Endothelial cell (in vitro differentiated cells): ENCODE measurements at regions not wholly inside any gene's neighbourhood (a gene's known extent, or its start where the extent isn't known, plus 50 kb on each side); places are given as distances from the start of the nearest gene placed in this dataset.

Experiments
- DNase-seq: peaks from one replicate; pipeline ENCODE4 v3.0.0; 2021; ENCODE audit warnings: low spot score
- H3K27ac Mint-ChIP-seq: one replicate; pipeline ENCODE4 v1.8.0; 2021; ENCODE audit warnings: mixed read lengths, inconsistent platforms; ENCODE audit not compliant: unreplicated experiment
- H3K27me3 Mint-ChIP-seq: one replicate; pipeline ENCODE4 v1.8.0; 2021; ENCODE audit warnings: mild to moderate bottlenecking, moderate library complexity, mixed read lengths, inconsistent platforms; ENCODE audit not compliant: unreplicated experiment
- H3K36me3 Mint-ChIP-seq: one replicate; pipeline ENCODE4 v1.8.0; 2021; ENCODE audit warnings: mild to moderate bottlenecking, low read depth, mixed read lengths, inconsistent platforms; ENCODE audit not compliant: unreplicated experiment
- H3K4me1 Mint-ChIP-seq: one replicate; pipeline ENCODE4 v1.8.0; 2021; ENCODE audit warnings: mild to moderate bottlenecking, mixed read lengths, inconsistent platforms; ENCODE audit not compliant: unreplicated experiment
- H3K4me3 Mint-ChIP-seq: one replicate; pipeline ENCODE4 v1.8.0; 2021; ENCODE audit warnings: mild to moderate bottlenecking, mixed read lengths, inconsistent platforms; ENCODE audit not compliant: unreplicated experiment
- H3K9me3 Mint-ChIP-seq: one replicate; pipeline ENCODE4 v1.8.0; 2021; ENCODE audit warnings: mixed read lengths, inconsistent platforms; ENCODE audit not compliant: unreplicated experiment
- TF ChIP-seq, protein P1 (sequence below): fragments of 200-600 bp; sonication (generic); IDR thresholded peaks from one replicate; pipeline ENCODE4 v1.5.0; 2021; ENCODE audit warnings: antibody characterized with exemption; ENCODE audit not compliant: unreplicated experiment

DNA sequence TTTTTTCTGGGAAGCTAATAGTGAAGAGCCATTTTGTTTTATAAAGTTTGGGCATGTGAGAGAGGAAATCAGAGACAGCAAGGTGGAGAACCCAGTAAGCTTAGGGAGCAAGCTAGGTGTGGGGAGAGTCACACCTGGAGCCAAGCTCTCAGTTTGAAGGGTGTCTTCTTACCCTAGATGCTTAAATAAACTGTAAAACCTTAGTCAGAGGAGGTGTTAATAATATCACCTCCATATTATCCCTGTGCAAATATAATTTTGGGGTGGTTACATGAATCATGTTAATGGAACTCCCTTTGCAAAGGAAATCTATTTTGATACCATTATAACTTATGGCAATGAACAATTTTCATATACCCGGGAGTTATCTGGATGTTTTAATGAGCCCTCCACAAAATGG, 246.2 kb upstream of the PLET1 start:
- Mint-ChIP-seq H3K4me1 (no peaks in the 10 kb centered on the region), H3K4me3 (no peak overlapping the region), H3K27ac (no peak overlapping the region), H3K36me3 (no peaks in the 10 kb centered on the region), H3K27me3 (peaks cover 3% of the 10 kb centered on the region), H3K9me3 (no peaks in the 10 kb centered on the region)
- TF ChIP-seq, protein P1, sequence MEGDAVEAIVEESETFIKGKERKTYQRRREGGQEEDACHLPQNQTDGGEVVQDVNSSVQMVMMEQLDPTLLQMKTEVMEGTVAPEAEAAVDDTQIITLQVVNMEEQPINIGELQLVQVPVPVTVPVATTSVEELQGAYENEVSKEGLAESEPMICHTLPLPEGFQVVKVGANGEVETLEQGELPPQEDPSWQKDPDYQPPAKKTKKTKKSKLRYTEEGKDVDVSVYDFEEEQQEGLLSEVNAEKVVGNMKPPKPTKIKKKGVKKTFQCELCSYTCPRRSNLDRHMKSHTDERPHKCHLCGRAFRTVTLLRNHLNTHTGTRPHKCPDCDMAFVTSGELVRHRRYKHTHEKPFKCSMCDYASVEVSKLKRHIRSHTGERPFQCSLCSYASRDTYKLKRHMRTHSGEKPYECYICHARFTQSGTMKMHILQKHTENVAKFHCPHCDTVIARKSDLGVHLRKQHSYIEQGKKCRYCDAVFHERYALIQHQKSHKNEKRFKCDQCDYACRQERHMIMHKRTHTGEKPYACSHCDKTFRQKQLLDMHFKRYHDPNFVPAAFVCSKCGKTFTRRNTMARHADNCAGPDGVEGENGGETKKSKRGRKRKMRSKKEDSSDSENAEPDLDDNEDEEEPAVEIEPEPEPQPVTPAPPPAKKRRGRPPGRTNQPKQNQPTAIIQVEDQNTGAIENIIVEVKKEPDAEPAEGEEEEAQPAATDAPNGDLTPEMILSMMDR, result no peak
- no peak for DNase-seq

DNA sequence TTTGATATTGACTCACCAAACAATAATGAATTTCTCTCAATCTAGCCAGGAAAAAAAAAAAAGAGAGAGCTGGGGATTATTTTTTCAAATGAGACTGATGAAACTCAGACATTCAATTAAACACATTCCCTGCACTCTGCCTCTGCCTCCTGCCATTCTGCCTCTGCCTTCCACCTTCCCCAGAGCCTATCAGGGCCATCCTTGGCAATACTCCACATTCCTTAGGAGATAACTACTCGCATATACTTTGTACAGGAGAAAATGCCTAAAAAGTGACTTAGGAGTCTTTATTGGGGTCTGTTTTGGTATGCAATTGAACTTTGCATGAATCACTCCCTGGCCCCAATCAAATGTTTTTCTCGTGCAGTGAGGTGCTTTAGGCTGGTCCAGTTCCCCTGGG, 246.6 kb upstream of the PLET1 start:
- no peaks in the 10 kb centered on the region for H3K4me1 Mint-ChIP-seq
- TF ChIP-seq, protein P1, result no peak
- peaks cover 3% of the 10 kb centered on the region for H3K27me3 Mint-ChIP-seq
- no peak for DNase-seq
- no peak overlapping the region for H3K4me3 Mint-ChIP-seq
- H3K36me3 Mint-ChIP-seq, result no peaks in the 10 kb centered on the region
- no peak overlapping the region for H3K27ac Mint-ChIP-seq
- no peaks in the 10 kb centered on the region for H3K9me3 Mint-ChIP-seq

DNA sequence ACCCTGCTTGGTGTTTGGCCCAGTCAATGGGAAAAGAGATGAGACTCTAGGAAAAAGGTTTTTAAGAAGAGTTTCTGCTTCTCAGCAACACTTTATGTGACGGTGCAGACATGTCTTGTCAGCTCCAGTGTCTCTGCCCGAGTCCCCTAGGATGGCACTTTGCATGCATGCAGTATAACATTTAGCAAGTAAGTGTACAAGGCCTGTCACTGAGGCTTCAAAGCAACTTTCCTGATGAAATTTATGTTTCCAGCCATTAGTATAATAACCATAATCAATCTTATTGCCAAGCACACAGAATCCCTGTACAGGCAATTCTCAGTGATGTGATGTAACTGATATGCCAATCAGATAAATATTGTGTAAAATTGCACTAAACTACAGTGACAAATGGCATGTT, 248.1 kb upstream of the PLET1 start:
- TF ChIP-seq, protein P1, result no peak
- no peak for DNase-seq
- Mint-ChIP-seq H3K27ac (no peak overlapping the region), H3K9me3 (no peaks in the 10 kb centered on the region), H3K4me1 (no peaks in the 10 kb centered on the region), H3K36me3 (no peaks in the 10 kb centered on the region), H3K27me3 (no peaks in the 10 kb centered on the region), H3K4me3 (no peak overlapping the region)

DNA sequence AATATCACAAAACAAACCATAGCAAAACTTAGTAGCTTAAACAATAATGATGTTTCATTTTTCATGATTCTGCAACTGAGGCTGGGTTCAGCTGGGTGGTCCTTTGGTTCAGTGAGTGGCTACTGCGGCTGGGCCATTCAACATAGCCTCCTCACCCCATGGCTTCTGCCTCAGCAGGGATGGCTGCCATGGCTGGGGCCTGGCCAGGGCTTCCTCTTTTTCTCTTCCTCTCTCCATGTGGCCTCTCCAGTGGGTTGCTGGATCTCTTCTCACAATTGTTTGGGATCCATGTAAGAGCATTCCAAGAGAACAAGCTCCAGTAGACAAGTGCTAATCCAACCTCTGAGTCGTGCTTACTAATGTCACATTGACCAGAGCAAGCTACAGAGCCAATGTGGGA, 248.6 kb upstream of the PLET1 start:
- H3K27ac Mint-ChIP-seq, result no peak overlapping the region
- no peak for DNase-seq
- H3K4me3 Mint-ChIP-seq, result no peak overlapping the region
- no peaks in the 10 kb centered on the region for H3K4me1 Mint-ChIP-seq
- no peaks in the 10 kb centered on the region for H3K9me3 Mint-ChIP-seq
- H3K36me3 Mint-ChIP-seq, result no peaks in the 10 kb centered on the region
- TF ChIP-seq, protein P1, result no peak
- no peaks in the 10 kb centered on the region for H3K27me3 Mint-ChIP-seq

DNA sequence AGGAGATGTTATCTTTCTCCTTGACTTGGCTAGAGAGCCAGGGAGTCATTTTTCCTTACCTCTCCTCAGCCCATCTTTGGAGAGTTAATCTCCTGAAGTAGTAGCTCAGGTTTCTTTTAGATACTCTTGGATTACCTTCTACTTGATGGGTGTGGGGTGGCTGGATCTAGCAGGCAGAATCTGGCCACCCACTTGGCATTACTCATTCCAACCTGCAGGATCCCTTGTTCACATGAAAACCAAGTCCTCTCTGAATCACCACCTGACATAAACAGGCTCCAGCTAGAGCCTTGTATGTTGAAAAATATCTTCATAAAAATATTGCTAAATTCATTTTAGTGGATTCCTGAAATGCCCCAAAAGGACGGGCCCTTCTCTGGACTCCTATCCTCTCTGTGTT, 250.6 kb upstream of the PLET1 start:
- Mint-ChIP-seq H3K27ac (no peak overlapping the region), H3K4me3 (no peak overlapping the region), H3K4me1 (no peaks in the 10 kb centered on the region), H3K36me3 (no peaks in the 10 kb centered on the region), H3K9me3 (no peaks in the 10 kb centered on the region), H3K27me3 (no peaks in the 10 kb centered on the region)
- no peak for DNase-seq
- TF ChIP-seq, protein P1, result no peak
